Loucy (cell line): ENCODE measurements at regions not wholly inside any gene's neighbourhood (a gene's known extent, or its start where the extent isn't known, plus 50 kb on each side); places are given as distances from the start of the nearest gene placed in this dataset.

Source experiments
- EZH2phosphoT487 ChIP-seq: fragments of 200-600 bp; IDR thresholded peaks from 2 replicates; pipeline ENCODE4 v1.6.1; 2018; ENCODE audit warnings: antibody characterized with exemption, mild to moderate bottlenecking, moderate library complexity, borderline replicate concordance
- TF ChIP-seq, protein P1 (sequence below): fragments of 200-600 bp; sonication (generic); conservative IDR thresholded peaks from 2 replicates; pipeline ENCODE4 v1.5.1; 2014; ENCODE audit warnings: mild to moderate bottlenecking, antibody characterized with exemption, low read length

DNA sequence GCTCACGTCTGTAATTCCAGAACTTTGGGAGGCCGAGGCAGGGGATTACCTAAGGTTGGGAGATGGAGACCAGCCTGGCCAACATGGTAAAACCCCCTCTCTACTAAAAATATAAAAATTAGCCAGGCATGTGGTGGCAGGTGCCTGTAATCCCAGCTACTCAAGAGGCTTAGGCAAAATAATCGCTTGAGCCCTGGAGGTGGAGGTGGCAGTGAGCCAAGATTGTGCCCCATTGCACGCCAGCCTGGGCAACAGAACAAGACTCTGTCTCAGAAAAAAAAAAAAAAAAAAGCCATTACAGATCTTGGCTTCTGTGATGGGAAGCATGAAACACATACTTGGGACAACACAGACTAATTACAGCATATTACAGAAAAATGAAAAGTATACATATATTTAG, 1404.5 kb upstream of the SPRY2 start:
- TF ChIP-seq, protein P1, sequence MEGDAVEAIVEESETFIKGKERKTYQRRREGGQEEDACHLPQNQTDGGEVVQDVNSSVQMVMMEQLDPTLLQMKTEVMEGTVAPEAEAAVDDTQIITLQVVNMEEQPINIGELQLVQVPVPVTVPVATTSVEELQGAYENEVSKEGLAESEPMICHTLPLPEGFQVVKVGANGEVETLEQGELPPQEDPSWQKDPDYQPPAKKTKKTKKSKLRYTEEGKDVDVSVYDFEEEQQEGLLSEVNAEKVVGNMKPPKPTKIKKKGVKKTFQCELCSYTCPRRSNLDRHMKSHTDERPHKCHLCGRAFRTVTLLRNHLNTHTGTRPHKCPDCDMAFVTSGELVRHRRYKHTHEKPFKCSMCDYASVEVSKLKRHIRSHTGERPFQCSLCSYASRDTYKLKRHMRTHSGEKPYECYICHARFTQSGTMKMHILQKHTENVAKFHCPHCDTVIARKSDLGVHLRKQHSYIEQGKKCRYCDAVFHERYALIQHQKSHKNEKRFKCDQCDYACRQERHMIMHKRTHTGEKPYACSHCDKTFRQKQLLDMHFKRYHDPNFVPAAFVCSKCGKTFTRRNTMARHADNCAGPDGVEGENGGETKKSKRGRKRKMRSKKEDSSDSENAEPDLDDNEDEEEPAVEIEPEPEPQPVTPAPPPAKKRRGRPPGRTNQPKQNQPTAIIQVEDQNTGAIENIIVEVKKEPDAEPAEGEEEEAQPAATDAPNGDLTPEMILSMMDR, result no peak
- TF ChIP-seq EZH2phosphoT487, result no peak
